Liver (tissue), 3 donors: ENCODE measurements at regions not wholly inside any gene's neighbourhood (a gene's known extent, or its start where the extent isn't known, plus 50 kb on each side); places are given as distances from the start of the nearest gene placed in this dataset.

Experiments
- EGR1 ChIP-seq, 2 donors: IDR thresholded peaks; 2 replicates each; pipeline ENCODE4 v1.6.1; 2016 to 2018; ENCODE audit warnings: antibody characterized with exemption in 2 of 2, low read depth in 2 of 2
- FOXA1 ChIP-seq: IDR thresholded peaks from 2 replicates; pipeline ENCODE4 v1.6.1; 2016; ENCODE audit warnings: antibody characterized with exemption
- GABPA ChIP-seq, 2 donors: IDR thresholded peaks in 1 of 2; conservative IDR thresholded peaks in 1 of 2; 2 replicates each; pipeline ENCODE4 v1.6.1; 2016; ENCODE audit warnings: antibody characterized with exemption in 2 of 2, mild to moderate bottlenecking in 1 of 2, moderate library complexity in 1 of 2
- RAD21 ChIP-seq, 2 donors: IDR thresholded peaks; 2 replicates each; pipeline ENCODE4 v1.6.1; 2016; ENCODE audit warnings: antibody characterized with exemption in 2 of 2, mild to moderate bottlenecking in 2 of 2
- RXRA ChIP-seq, 2 donors: IDR thresholded peaks; 2 replicates each; pipeline ENCODE4 v1.6.1; 2017 to 2018; ENCODE audit warnings: antibody characterized with exemption in 2 of 2, mild to moderate bottlenecking in 1 of 2
- TAF1 ChIP-seq: conservative IDR thresholded peaks from 2 replicates; pipeline ENCODE4 v1.6.1; 2016; ENCODE audit warnings: antibody characterized with exemption, mild to moderate bottlenecking
- YY1 ChIP-seq: IDR thresholded peaks from 2 replicates; pipeline ENCODE4 v1.6.1; 2016; ENCODE audit warnings: antibody characterized with exemption, mild to moderate bottlenecking
- TF ChIP-seq, protein P1 (sequence below): fragments of 150-350 bp; IDR thresholded peaks from 2 replicates; pipeline ENCODE4 v1.5.1; 2017; ENCODE audit warnings: improper control_type of control experiment, low read depth, low read length; ENCODE audit not compliant: missing input control
- TF ChIP-seq, protein P2 (sequence below): IDR thresholded peaks from 2 replicates; pipeline ENCODE4 v1.6.1; 2016; ENCODE audit warnings: antibody characterized with exemption
- TF ChIP-seq, protein P3 (sequence below): IDR thresholded peaks from 2 replicates; pipeline ENCODE4 v1.6.1; 2016; ENCODE audit warnings: antibody characterized with exemption
- TF ChIP-seq, protein P4 (sequence below): IDR thresholded peaks from 2 replicates; pipeline ENCODE4 v1.6.1; 2016; ENCODE audit warnings: antibody characterized with exemption
- TF ChIP-seq, protein P5 (sequence below): IDR thresholded peaks from 2 replicates; pipeline ENCODE4 v1.6.1; 2016; ENCODE audit warnings: antibody characterized with exemption, mild to moderate bottlenecking
- donor health status: healthy.
- donor health status: healthy.

DNA sequence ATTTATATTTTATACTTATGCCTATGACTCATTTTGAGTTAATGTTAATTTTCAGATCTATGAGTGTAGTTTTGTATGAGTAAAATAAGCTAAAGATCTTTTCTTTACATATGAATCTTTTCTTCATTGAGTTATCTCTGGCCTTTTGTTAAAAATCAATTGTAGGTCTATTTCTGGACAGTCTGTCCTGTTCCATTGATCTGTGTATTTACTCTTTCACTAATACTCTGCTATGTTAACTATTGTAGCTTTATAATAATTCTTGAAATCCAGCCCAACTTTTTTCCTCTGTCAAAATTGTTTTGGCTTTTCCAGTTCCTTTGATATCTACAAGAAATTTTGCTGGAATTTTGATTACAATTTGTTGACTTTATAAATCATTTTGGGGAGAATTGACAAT, 177.0 kb downstream of the RBM46 start:
- TF ChIP-seq, protein P1, sequence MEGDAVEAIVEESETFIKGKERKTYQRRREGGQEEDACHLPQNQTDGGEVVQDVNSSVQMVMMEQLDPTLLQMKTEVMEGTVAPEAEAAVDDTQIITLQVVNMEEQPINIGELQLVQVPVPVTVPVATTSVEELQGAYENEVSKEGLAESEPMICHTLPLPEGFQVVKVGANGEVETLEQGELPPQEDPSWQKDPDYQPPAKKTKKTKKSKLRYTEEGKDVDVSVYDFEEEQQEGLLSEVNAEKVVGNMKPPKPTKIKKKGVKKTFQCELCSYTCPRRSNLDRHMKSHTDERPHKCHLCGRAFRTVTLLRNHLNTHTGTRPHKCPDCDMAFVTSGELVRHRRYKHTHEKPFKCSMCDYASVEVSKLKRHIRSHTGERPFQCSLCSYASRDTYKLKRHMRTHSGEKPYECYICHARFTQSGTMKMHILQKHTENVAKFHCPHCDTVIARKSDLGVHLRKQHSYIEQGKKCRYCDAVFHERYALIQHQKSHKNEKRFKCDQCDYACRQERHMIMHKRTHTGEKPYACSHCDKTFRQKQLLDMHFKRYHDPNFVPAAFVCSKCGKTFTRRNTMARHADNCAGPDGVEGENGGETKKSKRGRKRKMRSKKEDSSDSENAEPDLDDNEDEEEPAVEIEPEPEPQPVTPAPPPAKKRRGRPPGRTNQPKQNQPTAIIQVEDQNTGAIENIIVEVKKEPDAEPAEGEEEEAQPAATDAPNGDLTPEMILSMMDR, result no peak
- TF ChIP-seq RXRA (IDR thresholded peaks at IDR 0.05), result no peak
- TF ChIP-seq EGR1 (IDR thresholded peaks at IDR 0.05; ENCODE audit: low read depth in 2 of 2), result no peak
- TF ChIP-seq, protein P2, sequence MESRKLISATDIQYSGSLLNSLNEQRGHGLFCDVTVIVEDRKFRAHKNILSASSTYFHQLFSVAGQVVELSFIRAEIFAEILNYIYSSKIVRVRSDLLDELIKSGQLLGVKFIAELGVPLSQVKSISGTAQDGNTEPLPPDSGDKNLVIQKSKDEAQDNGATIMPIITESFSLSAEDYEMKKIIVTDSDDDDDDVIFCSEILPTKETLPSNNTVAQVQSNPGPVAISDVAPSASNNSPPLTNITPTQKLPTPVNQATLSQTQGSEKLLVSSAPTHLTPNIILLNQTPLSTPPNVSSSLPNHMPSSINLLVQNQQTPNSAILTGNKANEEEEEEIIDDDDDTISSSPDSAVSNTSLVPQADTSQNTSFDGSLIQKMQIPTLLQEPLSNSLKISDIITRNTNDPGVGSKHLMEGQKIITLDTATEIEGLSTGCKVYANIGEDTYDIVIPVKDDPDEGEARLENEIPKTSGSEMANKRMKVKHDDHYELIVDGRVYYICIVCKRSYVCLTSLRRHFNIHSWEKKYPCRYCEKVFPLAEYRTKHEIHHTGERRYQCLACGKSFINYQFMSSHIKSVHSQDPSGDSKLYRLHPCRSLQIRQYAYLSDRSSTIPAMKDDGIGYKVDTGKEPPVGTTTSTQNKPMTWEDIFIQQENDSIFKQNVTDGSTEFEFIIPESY, result no peak
- TF ChIP-seq, protein P3, sequence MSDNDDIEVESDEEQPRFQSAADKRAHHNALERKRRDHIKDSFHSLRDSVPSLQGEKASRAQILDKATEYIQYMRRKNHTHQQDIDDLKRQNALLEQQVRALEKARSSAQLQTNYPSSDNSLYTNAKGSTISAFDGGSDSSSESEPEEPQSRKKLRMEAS, result no peak
- no peak for TF ChIP-seq RAD21 (IDR thresholded peaks at IDR 0.05)
- TF ChIP-seq, protein P4, sequence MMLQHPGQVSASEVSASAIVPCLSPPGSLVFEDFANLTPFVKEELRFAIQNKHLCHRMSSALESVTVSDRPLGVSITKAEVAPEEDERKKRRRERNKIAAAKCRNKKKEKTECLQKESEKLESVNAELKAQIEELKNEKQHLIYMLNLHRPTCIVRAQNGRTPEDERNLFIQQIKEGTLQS, result no peak
- no peak for TF ChIP-seq TAF1
- TF ChIP-seq, protein P5, sequence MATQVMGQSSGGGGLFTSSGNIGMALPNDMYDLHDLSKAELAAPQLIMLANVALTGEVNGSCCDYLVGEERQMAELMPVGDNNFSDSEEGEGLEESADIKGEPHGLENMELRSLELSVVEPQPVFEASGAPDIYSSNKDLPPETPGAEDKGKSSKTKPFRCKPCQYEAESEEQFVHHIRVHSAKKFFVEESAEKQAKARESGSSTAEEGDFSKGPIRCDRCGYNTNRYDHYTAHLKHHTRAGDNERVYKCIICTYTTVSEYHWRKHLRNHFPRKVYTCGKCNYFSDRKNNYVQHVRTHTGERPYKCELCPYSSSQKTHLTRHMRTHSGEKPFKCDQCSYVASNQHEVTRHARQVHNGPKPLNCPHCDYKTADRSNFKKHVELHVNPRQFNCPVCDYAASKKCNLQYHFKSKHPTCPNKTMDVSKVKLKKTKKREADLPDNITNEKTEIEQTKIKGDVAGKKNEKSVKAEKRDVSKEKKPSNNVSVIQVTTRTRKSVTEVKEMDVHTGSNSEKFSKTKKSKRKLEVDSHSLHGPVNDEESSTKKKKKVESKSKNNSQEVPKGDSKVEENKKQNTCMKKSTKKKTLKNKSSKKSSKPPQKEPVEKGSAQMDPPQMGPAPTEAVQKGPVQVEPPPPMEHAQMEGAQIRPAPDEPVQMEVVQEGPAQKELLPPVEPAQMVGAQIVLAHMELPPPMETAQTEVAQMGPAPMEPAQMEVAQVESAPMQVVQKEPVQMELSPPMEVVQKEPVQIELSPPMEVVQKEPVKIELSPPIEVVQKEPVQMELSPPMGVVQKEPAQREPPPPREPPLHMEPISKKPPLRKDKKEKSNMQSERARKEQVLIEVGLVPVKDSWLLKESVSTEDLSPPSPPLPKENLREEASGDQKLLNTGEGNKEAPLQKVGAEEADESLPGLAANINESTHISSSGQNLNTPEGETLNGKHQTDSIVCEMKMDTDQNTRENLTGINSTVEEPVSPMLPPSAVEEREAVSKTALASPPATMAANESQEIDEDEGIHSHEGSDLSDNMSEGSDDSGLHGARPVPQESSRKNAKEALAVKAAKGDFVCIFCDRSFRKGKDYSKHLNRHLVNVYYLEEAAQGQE, result no peak
- no peak for TF ChIP-seq GABPA (IDR thresholded peaks at IDR 0.05 in 1 of 2, conservative IDR thresholded peaks at IDR 0.05 in 1 of 2)
- no peak for TF ChIP-seq YY1
- TF ChIP-seq FOXA1, result no peak
